IMR-90 (cell line): ENCODE measurements at regions not wholly inside any gene's neighbourhood (a gene's known extent, or its start where the extent isn't known, plus 50 kb on each side); places are given as distances from the start of the nearest gene placed in this dataset.

Experiments
- ATAC-seq: fragments of 200-7000 bp; cut with Tn5 transposase; 2 replicates; pipeline ENCODE4 v1.9.1; 2020; ENCODE audit warnings: low read depth, mild to moderate bottlenecking, moderate library complexity
- BruUV-seq: library from RNA; stranded (reverse); fragments of 400-500 nt; replicated peaks from 2 replicates; lab custom pipeline; 2021; lab: Mats Ljungman, UMichigan
- CTCF ChIA-PET: fragments of 300-600 bp; formaldehyde crosslinking; extraction: SDS; loops from one replicate; lab custom pipeline; 2021; ENCODE audit warnings: antibody characterized with exemption; lab: Yijun Ruan, JAX
- POLR2A ChIA-PET: fragments of 300-600 bp; sonication (Branson Sonifier 250); formaldehyde crosslinking; loops from one replicate; lab custom pipeline; 2022; ENCODE audit warnings: antibody characterized with exemption; ENCODE audit not compliant: unreplicated experiment; lab: Charles Lee
- DNase-seq: peaks from one replicate; pipeline ENCODE4 v3.0.0; 2013
- H2AFZ ChIP-seq: replicated peaks from 2 replicates; pipeline ENCODE3; 2013; ENCODE audit warnings: low read length, mild to moderate bottlenecking; ENCODE audit not compliant: poor library complexity
- H2AK5ac ChIP-seq: 2 replicates; pipeline ENCODE4 v1.6.1; 2013; ENCODE audit warnings: low read depth, low read length, inconsistent platforms
- H2AK9ac ChIP-seq: replicated peaks from 2 replicates; pipeline ENCODE3; 2013; ENCODE audit warnings: mild to moderate bottlenecking, low read depth, low read length, moderate library complexity; ENCODE audit not compliant: poor library complexity
- H2BK120ac ChIP-seq: 2 replicates; pipeline ENCODE4 v1.6.1; 2013; ENCODE audit warnings: low read depth, low read length, inconsistent platforms
- H2BK15ac ChIP-seq: 3 replicates; pipeline ENCODE4 v1.6.1; 2013; ENCODE audit warnings: low read depth, low read length, inconsistent platforms
- H2BK20ac ChIP-seq: 2 replicates; pipeline ENCODE4 v1.6.1; 2013; ENCODE audit warnings: low read depth, mild to moderate bottlenecking, inconsistent platforms, low read length, moderate library complexity
- H2BK5ac ChIP-seq: 2 replicates; pipeline ENCODE4 v1.6.1; 2013; ENCODE audit warnings: mild to moderate bottlenecking, low read depth, low read length, inconsistent platforms; ENCODE audit not compliant: poor library complexity, severe bottlenecking
- H3K14ac ChIP-seq: replicated peaks from 2 replicates; pipeline ENCODE4 v1.6.1; 2013; ENCODE audit warnings: low read depth, low read length, inconsistent platforms
- H3K18ac ChIP-seq: 2 replicates; pipeline ENCODE4 v1.6.1; 2013; ENCODE audit warnings: low read depth, low read length, control low read depth
- H3K23ac ChIP-seq: 2 replicates; pipeline ENCODE4 v1.6.1; 2013; ENCODE audit warnings: low read depth, low read length, inconsistent platforms
- H3K27ac ChIP-seq: 2 replicates; pipeline ENCODE4 v1.5.1; 2013; ENCODE audit warnings: mild to moderate bottlenecking, control low read depth, low read length; ENCODE audit not compliant: insufficient read depth
- H3K27me3 ChIP-seq: 2 replicates; pipeline ENCODE4 v1.6.1; 2013; ENCODE audit warnings: low read length; ENCODE audit not compliant: control insufficient read depth, insufficient read depth
- H3K36me3 ChIP-seq: 2 replicates; pipeline ENCODE4 v1.6.1; 2013; ENCODE audit warnings: low read length, mixed read lengths; ENCODE audit not compliant: control insufficient read depth, insufficient read depth
- H3K4ac ChIP-seq: 2 replicates; pipeline ENCODE4 v1.6.1; 2013; ENCODE audit warnings: low read depth, low read length, inconsistent platforms
- H3K4me1 ChIP-seq: 2 replicates; pipeline ENCODE4 v1.6.1; 2013; ENCODE audit warnings: low read length, mixed read lengths; ENCODE audit not compliant: control insufficient read depth, insufficient read depth
- H3K4me2 ChIP-seq: 2 replicates; pipeline ENCODE4 v1.6.1; 2013; ENCODE audit warnings: low read depth, mild to moderate bottlenecking, control low read depth, low read length, moderate library complexity
- H3K4me3 ChIP-seq: 2 replicates; pipeline ENCODE4 v1.5.1; 2013; ENCODE audit warnings: low read depth, mild to moderate bottlenecking, control low read depth, low read length, moderate library complexity; ENCODE audit not compliant: insufficient read depth
- H3K56ac ChIP-seq: 2 replicates; pipeline ENCODE4 v1.6.1; 2013; ENCODE audit warnings: low read length, inconsistent platforms; ENCODE audit not compliant: insufficient read depth; ENCODE audit errors: extremely low read depth
- H3K79me1 ChIP-seq, 2 experiments: 2 replicates each; pipeline ENCODE4 v1.6.1; 2013; ENCODE audit warnings: low read length in 2 of 2, inconsistent platforms in 1 of 2, low read depth in 1 of 2
- H3K9ac ChIP-seq: 2 replicates; pipeline ENCODE4 v1.6.1; 2013; ENCODE audit warnings: low read depth, low read length, control low read depth
- H3K9me1 ChIP-seq: 2 replicates; pipeline ENCODE4 v1.6.1; 2013; ENCODE audit warnings: low read length, inconsistent platforms; ENCODE audit not compliant: insufficient read depth
- H3K9me3 ChIP-seq: 2 replicates; pipeline ENCODE4 v1.6.1; 2013; ENCODE audit warnings: low read length; ENCODE audit not compliant: control insufficient read depth, insufficient read depth
- H4K20me1 ChIP-seq: 2 replicates; pipeline ENCODE4 v1.6.1; 2013; ENCODE audit warnings: low read length, inconsistent platforms; ENCODE audit not compliant: insufficient read depth
- H4K5ac ChIP-seq: 2 replicates; pipeline ENCODE4 v1.6.1; 2013; ENCODE audit warnings: mild to moderate bottlenecking, low read depth, low read length, control low read depth
- H4K8ac ChIP-seq, 2 experiments: 2 replicates each; pipeline ENCODE4 v1.6.1; 2013; ENCODE audit warnings: low read depth in 2 of 2, low read length in 2 of 2, control low read depth in 1 of 2, inconsistent platforms in 1 of 2
- H4K91ac ChIP-seq: 2 replicates; pipeline ENCODE4 v1.6.1; 2013; ENCODE audit warnings: low read depth, low read length, inconsistent platforms; ENCODE audit not compliant: insufficient read depth
- BHLHE40 ChIP-seq: fragments of 150-350 bp; IDR thresholded peaks from 2 replicates; pipeline ENCODE4 v1.6.1; 2016; ENCODE audit warnings: mild to moderate bottlenecking, low read depth, low read length
- CEBPB ChIP-seq: IDR thresholded peaks from 2 replicates; pipeline ENCODE4 v1.6.1; 2012; ENCODE audit warnings: low read depth, low read length, improper control_type of control experiment
- CTCF ChIP-seq: conservative IDR thresholded peaks from 2 replicates; pipeline ENCODE4 v1.5.1; 2012; ENCODE audit warnings: mild to moderate bottlenecking, low read depth, low read length, improper control_type of control experiment
- ELK1 ChIP-seq: fragments of 150-350 bp; IDR thresholded peaks from 2 replicates; pipeline ENCODE4 v1.6.1; 2016; ENCODE audit warnings: low read depth, mild to moderate bottlenecking, low read length, moderate library complexity, borderline replicate concordance
- FOS ChIP-seq: fragments of 150-350 bp; IDR thresholded peaks from 2 replicates; pipeline ENCODE4 v1.6.1; 2016; ENCODE audit warnings: low read depth, low read length
- MAZ ChIP-seq: IDR thresholded peaks from 2 replicates; pipeline ENCODE4 v1.6.1; 2012; ENCODE audit warnings: low read depth, mild to moderate bottlenecking, low read length, improper control_type of control experiment, moderate library complexity, borderline replicate concordance
- MXI1 ChIP-seq: IDR thresholded peaks from 2 replicates; pipeline ENCODE4 v1.6.1; 2012; ENCODE audit warnings: low read depth, mild to moderate bottlenecking, low read length, moderate library complexity, borderline replicate concordance
- NFE2L2 ChIP-seq: fragments of 150-350 bp; IDR thresholded peaks from 2 replicates; pipeline ENCODE4 v1.6.1; 2016; ENCODE audit warnings: low read depth, mild to moderate bottlenecking, low read length
- POLR2A ChIP-seq: IDR thresholded peaks from 2 replicates; pipeline ENCODE4 v1.6.1; 2012; ENCODE audit warnings: mild to moderate bottlenecking, low read depth, low read length
- RCOR1 ChIP-seq: IDR thresholded peaks from 2 replicates; pipeline ENCODE4 v1.6.1; 2012; ENCODE audit warnings: mild to moderate bottlenecking, low read length, improper control_type of control experiment; ENCODE audit not compliant: insufficient replicate concordance
- RFX5 ChIP-seq: IDR thresholded peaks from 2 replicates; pipeline ENCODE4 v1.8.0; 2012; ENCODE audit warnings: low read depth, mild to moderate bottlenecking, low read length, moderate library complexity
- SMC3 ChIP-seq: fragments of 150-350 bp; IDR thresholded peaks from 2 replicates; pipeline ENCODE4 v1.6.1; 2016; ENCODE audit warnings: low read depth, mild to moderate bottlenecking, antibody characterized with exemption, low read length, moderate library complexity
- USF2 ChIP-seq: fragments of 150-350 bp; IDR thresholded peaks from 2 replicates; pipeline ENCODE4 v1.6.1; 2017; ENCODE audit warnings: mild to moderate bottlenecking, antibody characterized with exemption, low read length, low read depth
- WGBS, 2 experiments: methylation state at CpG; one replicate each; pipeline versions ENCODE4 v1.1.5 to v1.1.7; 2013; ENCODE audit warnings: missing lambda C conversion rate in 2 of 2; ENCODE audit not compliant: insufficient read length in 1 of 2; ENCODE audit errors: extremely low coverage in 2 of 2; 5-methylcytosine and 5-hydroxymethylcytosine counted together
- dilution Hi-C: fragments of 300-500 bp; cut with HindIII; formaldehyde crosslinking; loops from one replicate; pipeline ENCODE4 v1.14.3; 2018; ENCODE audit warnings: low sequenced_read_pairs; ENCODE audit not compliant: unreplicated experiment
- in situ Hi-C: fragments of 300-500 bp; cut with MboI; formaldehyde crosslinking; loops from 3 replicates; pipeline ENCODE4 v1.14.3; 2019; ENCODE audit warnings: low sequenced_read_pairs, inconsistent platforms, mixed read lengths
- intact Hi-C: fragments of 100-400 bp; cut with micrococcal nuclease; formaldehyde crosslinking; loops from 2 replicates; pipeline ENCODE4 v1.10.0; 2022

- no CpG with 5 or more reads among the region's 6 CpGs for WGBS, 2 experiments
- Histone ChIP-seq H4K8ac (no peak overlapping the region), H3K4me1 (no peaks in the 10 kb centered on the region), H3K79me1 (peaks cover 9 to 42% of the 10 kb centered on the region in 2 experiments), H2AFZ (no peak overlapping the region), H2BK15ac (no peak overlapping the region), H3K9me1 (peaks cover 5% of the 10 kb centered on the region; the same call in 1 of the 2 replicates), H3K9me3 (peaks cover 6% of the 10 kb centered on the region), H3K56ac (no peak overlapping the region), H4K5ac (no peak overlapping the region), H4K91ac (no peak overlapping the region), H3K14ac (no peak overlapping the region), H3K18ac (no peak overlapping the region), H3K23ac (no peak overlapping the region), H3K4me3 (no peak overlapping the region), H2BK5ac (no peak overlapping the region), H3K27ac (no peak overlapping the region), H2BK120ac (no peak overlapping the region), H3K36me3 (no peaks in the 10 kb centered on the region; the same call in none of the 2 replicates), H2AK9ac (no peak overlapping the region), H3K27me3 (no peaks in the 10 kb centered on the region), H3K9ac (no peak overlapping the region), H3K4ac (no peak overlapping the region), H3K4me2 (no peak overlapping the region), H4K20me1 (peaks cover 16% of the 10 kb centered on the region), H2AK5ac (no peak overlapping the region), H2BK20ac (no peak overlapping the region)
- no TSS peak for BruUV-seq
- in situ Hi-C loops = no loop called here
- CTCF ChIA-PET = interaction anchor here (1.1 to 1.3 kb wide), 2 partner anchors 8 to 38 kb away, joined by 3 to 4 read pairs; no protein-coding TSS in a partner anchor
- DNase-seq = no peak
- dilution Hi-C loops = no loop called here
- POLR2A ChIA-PET = no interaction called here
- ATAC-seq = no peak
- intact Hi-C loops = no loop called here
- TF ChIP-seq SMC3 = no peak
- TF ChIP-seq MAZ = no peak
- no peak for TF ChIP-seq MXI1
- no peak for TF ChIP-seq RCOR1
- TF ChIP-seq BHLHE40 = no peak
- TF ChIP-seq FOS = no peak
- no peak for TF ChIP-seq USF2
- no peak for TF ChIP-seq RFX5
- no peak for TF ChIP-seq POLR2A
- no peak for TF ChIP-seq NFE2L2
- no peak for TF ChIP-seq CTCF
- no peak for TF ChIP-seq ELK1
- TF ChIP-seq CEBPB = no peak
Measured at GRCh38 chr4:3377557-3377956, 64.2 kb upstream of the HGFAC start.
